Calu3 (cell line): ENCODE measurements at regions not wholly inside any gene's neighbourhood (a gene's known extent, or its start where the extent isn't known, plus 50 kb on each side); places are given as distances from the start of the nearest gene placed in this dataset.

Source experiments
- BruUV-seq: library from RNA; stranded (reverse); fragments of 400-500 nt; replicated peaks from 2 replicates; lab custom pipeline; 2021; lab: Mats Ljungman, UMichigan
- CTCF ChIA-PET: fragments of 300-600 bp; sonication (Branson Sonifier 250); formaldehyde crosslinking; loops from one replicate; lab custom pipeline; 2022; ENCODE audit warnings: antibody characterized with exemption; lab: Charles Lee
- DNase-seq: peaks from one replicate; pipeline ENCODE4 v3.0.0; 2022
- H3K27ac Mint-ChIP-seq: one replicate; pipeline ENCODE4 v1.8.0; 2022; ENCODE audit warnings: mixed read lengths; ENCODE audit not compliant: unreplicated experiment
- H3K27me3 Mint-ChIP-seq: one replicate; pipeline ENCODE4 v1.8.0; 2022; ENCODE audit warnings: mixed read lengths; ENCODE audit not compliant: unreplicated experiment
- H3K36me3 Mint-ChIP-seq: one replicate; pipeline ENCODE4 v1.8.0; 2022; ENCODE audit warnings: mild to moderate bottlenecking, moderate library complexity, mixed read lengths; ENCODE audit not compliant: insufficient read depth, unreplicated experiment
- H3K4me1 Mint-ChIP-seq: one replicate; pipeline ENCODE4 v1.8.0; 2022; ENCODE audit warnings: mild to moderate bottlenecking, low read depth, mixed read lengths; ENCODE audit not compliant: unreplicated experiment
- H3K4me3 Mint-ChIP-seq: one replicate; pipeline ENCODE4 v1.8.0; 2022; ENCODE audit warnings: mild to moderate bottlenecking, low read depth, moderate library complexity, mixed read lengths; ENCODE audit not compliant: unreplicated experiment
- H3K9me3 Mint-ChIP-seq: one replicate; pipeline ENCODE4 v1.8.0; 2022; ENCODE audit warnings: low read depth, mixed read lengths; ENCODE audit not compliant: unreplicated experiment
- CTCF ChIP-seq: fragments of 200-600 bp; IDR thresholded peaks from one replicate; pipeline ENCODE4 v1.8.0; 2022; ENCODE audit warnings: antibody characterized with exemption; ENCODE audit not compliant: unreplicated experiment
- intact Hi-C: fragments of 100-400 bp; cut with micrococcal nuclease; formaldehyde crosslinking; loops from one replicate; pipeline ENCODE4 v1.10.0; 2022; ENCODE audit not compliant: unreplicated experiment

- peaks cover 18% of the 10 kb centered on the region for H3K9me3 Mint-ChIP-seq
- no peak for DNase-seq
- no peaks in the 10 kb centered on the region for H3K36me3 Mint-ChIP-seq
- no peak for TF ChIP-seq CTCF
- no peak overlapping the region for H3K4me3 Mint-ChIP-seq
- intact Hi-C loops: no loop called here
- H3K27ac Mint-ChIP-seq: no peak overlapping the region
- CTCF ChIA-PET: no interaction called here
- BruUV-seq: no TSS peak
- no peaks in the 10 kb centered on the region for H3K4me1 Mint-ChIP-seq
- H3K27me3 Mint-ChIP-seq: no peaks in the 10 kb centered on the region
Observed at GRCh38 chr14:48974994-48975393, 611.2 kb downstream of the RPS29 start.

- no TSS peak for BruUV-seq
- intact Hi-C loops: no loop called here
- DNase-seq: no peak
- Mint-ChIP-seq H3K4me3 (no peak overlapping the region), H3K9me3 (peaks cover 9% of the 10 kb centered on the region), H3K27me3 (no peaks in the 10 kb centered on the region), H3K27ac (no peak overlapping the region), H3K36me3 (no peaks in the 10 kb centered on the region), H3K4me1 (no peaks in the 10 kb centered on the region)
- no peak for TF ChIP-seq CTCF
- CTCF ChIA-PET: no interaction called here
Observed at GRCh38 chr14:48973151-48973550, 613.0 kb downstream of the RPS29 start.

GRCh38 chr14:48970943-48971342 lies 615.2 kb downstream of the RPS29 start:
- DNase-seq: no peak
- no peak for TF ChIP-seq CTCF
- no peak overlapping the region for H3K4me3 Mint-ChIP-seq
- no peaks in the 10 kb centered on the region for H3K4me1 Mint-ChIP-seq
- intact Hi-C loops: no loop called here
- no peaks in the 10 kb centered on the region for H3K36me3 Mint-ChIP-seq
- peaks cover 10% of the 10 kb centered on the region for H3K9me3 Mint-ChIP-seq
- no peaks in the 10 kb centered on the region for H3K27me3 Mint-ChIP-seq
- no peak overlapping the region for H3K27ac Mint-ChIP-seq
- BruUV-seq: no TSS peak
- CTCF ChIA-PET: no interaction called here

GRCh38 chr14:48967419-48967818 lies 618.8 kb downstream of the RPS29 start:
- H3K36me3 Mint-ChIP-seq: no peaks in the 10 kb centered on the region
- intact Hi-C loops: no loop called here
- H3K4me1 Mint-ChIP-seq: no peaks in the 10 kb centered on the region
- no peak for DNase-seq
- TF ChIP-seq CTCF: no peak
- peaks cover 6% of the 10 kb centered on the region for H3K9me3 Mint-ChIP-seq
- no peak overlapping the region for H3K27ac Mint-ChIP-seq
- CTCF ChIA-PET: no interaction called here
- BruUV-seq: no TSS peak
- H3K27me3 Mint-ChIP-seq: no peaks in the 10 kb centered on the region
- H3K4me3 Mint-ChIP-seq: no peak overlapping the region
